ENCODE measurements at regions not wholly inside any gene's neighbourhood (a gene's known extent, or its start where the extent isn't known, plus 50 kb on each side); places are given as distances from the start of the nearest gene placed in this dataset.
"Not testable (repeated sequence)": the region's sequence is repeated elsewhere in the genome, so short reads cannot be mapped to it uniquely, and the experiment has no call there.

- not testable (repeated sequence) for TF ChIP-seq CTCF (IDR thresholded peaks at IDR 0.05; ENCODE audit: control extremely low read depth in 1 of 3, insufficient read depth in 1 of 3, low read depth in 1 of 3, low read length in 3 of 3); TAF1 (IDR thresholded peaks at IDR 0.05; ENCODE audit: low read depth, low read length); CEBPB (IDR thresholded peaks at IDR 0.05; ENCODE audit: low read depth, low read length); JUND (IDR thresholded peaks at IDR 0.05; ENCODE audit: low read length); EZH2 (IDR thresholded peaks at IDR 0.05; ENCODE audit: low read depth, low read length, severe bottlenecking); CBX8 (IDR thresholded peaks at IDR 0.05; ENCODE audit: borderline replicate concordance, low read depth, low read length); MAX (IDR thresholded peaks at IDR 0.05)
- TF ChIP-seq, protein P1, sequence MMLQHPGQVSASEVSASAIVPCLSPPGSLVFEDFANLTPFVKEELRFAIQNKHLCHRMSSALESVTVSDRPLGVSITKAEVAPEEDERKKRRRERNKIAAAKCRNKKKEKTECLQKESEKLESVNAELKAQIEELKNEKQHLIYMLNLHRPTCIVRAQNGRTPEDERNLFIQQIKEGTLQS (IDR thresholded peaks at IDR 0.05; ENCODE audit: insufficient read depth, low read depth, low read length): not testable (repeated sequence)
- TF ChIP-seq YY1 (IDR thresholded peaks at IDR 0.05; ENCODE audit: low read depth, low read length): 0 out of 2 replicates have a peak, but pooled peaks have one; percentile 51
These were observed 1041.3 kb downstream of the OLFM4 start for GRCh38 chr13:54069958-54070357.

Data from H1 (cell line).